Suprapubic skin (tissue), 4 donors: ENCODE measurements at regions not wholly inside any gene's neighbourhood (a gene's known extent, or its start where the extent isn't known, plus 50 kb on each side); places are given as distances from the start of the nearest gene placed in this dataset.

ENCODE experiments used
- CTCF ChIP-seq, 2 donors: fragments of 200-600 bp in 1 of 2; fragments of 450-650 bp in 1 of 2; sonication (generic) in 1 of 2; IDR thresholded peaks; one replicate each; pipeline ENCODE4 v1.5.1; 2016 to 2019; ENCODE audit warnings: antibody characterized with exemption in 2 of 2, mild to moderate bottlenecking in 1 of 2, moderate library complexity in 1 of 2
- EP300 ChIP-seq: sonication (generic); formaldehyde crosslinking; IDR thresholded peaks from one replicate; pipeline ENCODE4 v1.6.1; 2017; ENCODE audit warnings: antibody characterized with exemption
- POLR2A ChIP-seq, 2 donors: fragments of 450-650 bp; IDR thresholded peaks; one replicate each; pipeline ENCODE4 v1.6.1; 2017; ENCODE audit warnings: antibody characterized with exemption in 2 of 2, mild to moderate bottlenecking in 2 of 2, moderate library complexity in 2 of 2
- POLR2AphosphoS5 ChIP-seq, 3 donors: sonication (generic); formaldehyde crosslinking; IDR thresholded peaks; one replicate each; pipeline ENCODE4 v1.6.1; 2017; ENCODE audit warnings: antibody characterized with exemption in 3 of 3

- TF ChIP-seq CTCF (IDR thresholded peaks at IDR 0.05), result no peak
- no peak for TF ChIP-seq EP300
- no peak for TF ChIP-seq POLR2AphosphoS5 (IDR thresholded peaks at IDR 0.05)
- no peak for TF ChIP-seq POLR2A (IDR thresholded peaks at IDR 0.05)
Observed at GRCh38 chr2:734496-734895, 57.3 kb upstream of the TMEM18 start.
